Activated T-cell treated with anti-CD3 and anti-CD28 coated beads, Interleukin-2, amount 50 U/mL, for 72 hours (primary cell): ENCODE measurements at regions not wholly inside any gene's neighbourhood (a gene's known extent, or its start where the extent isn't known, plus 50 kb on each side); places are given as distances from the start of the nearest gene placed in this dataset.

Experiments
- ATAC-seq, 2 donors: fragments of 150-1000 bp; cut with Tn5 transposase; replicated peaks in 1 of 2; 2 replicates each; pipeline ENCODE4 v1.10.0; 2021; ENCODE audit warnings: moderate library complexity in 2 of 2, mild to moderate bottlenecking in 1 of 2
- DNase-seq, 2 donors: peaks; one replicate each; pipeline ENCODE4 v3.0.0; 2021 to 2022; ENCODE audit warnings: mixed read lengths in 1 of 2
- H3K27ac Mint-ChIP-seq: one replicate; pipeline ENCODE4 v1.8.0; 2022; ENCODE audit warnings: mild to moderate bottlenecking, moderate library complexity, mixed read lengths
- H3K27me3 Mint-ChIP-seq: one replicate; pipeline ENCODE4 v1.8.0; 2022; ENCODE audit warnings: low read depth, mixed read lengths
- H3K36me3 Mint-ChIP-seq, 2 donors: one replicate each; pipeline ENCODE4 v1.8.0; 2022; ENCODE audit warnings: mixed read lengths in 2 of 2, mild to moderate bottlenecking in 1 of 2; ENCODE audit not compliant: insufficient read depth in 2 of 2
- H3K4me1 Mint-ChIP-seq: one replicate; pipeline ENCODE4 v1.8.0; 2022; ENCODE audit warnings: low read depth, mixed read lengths
- H3K4me3 Mint-ChIP-seq, 2 donors: one replicate each; pipeline ENCODE4 v1.8.0; 2022; ENCODE audit warnings: mild to moderate bottlenecking in 2 of 2, mixed read lengths in 2 of 2, moderate library complexity in 2 of 2
- H3K9me3 Mint-ChIP-seq, 2 donors: one replicate each; pipeline ENCODE4 v1.8.0; 2022; ENCODE audit warnings: mixed read lengths in 2 of 2

GRCh38 chr2:164143183-164143930 lies 407.5 kb upstream of the FIGN start:
- H3K27me3 Mint-ChIP-seq: no peaks in the 10 kb centered on the region
- no peak overlapping the region for H3K4me3 Mint-ChIP-seq
- H3K4me1 Mint-ChIP-seq: no peaks in the 10 kb centered on the region
- H3K36me3 Mint-ChIP-seq: no peaks in the 10 kb centered on the region
- peaks cover 0 to 5% of the 10 kb centered on the region in 2 donors for H3K9me3 Mint-ChIP-seq
- no peak for ATAC-seq
- no peak for DNase-seq
- H3K27ac Mint-ChIP-seq: no peak overlapping the region

GRCh38 chr2:164142755-164143154 lies 406.9 kb upstream of the FIGN start:
- ATAC-seq (no peak), DNase-seq (no peak)
- Mint-ChIP-seq H3K36me3 (no peaks in the 10 kb centered on the region), H3K27ac (no peak overlapping the region), H3K27me3 (no peaks in the 10 kb centered on the region), H3K4me1 (no peaks in the 10 kb centered on the region), H3K9me3 (peaks cover 0 to 5% of the 10 kb centered on the region in 2 donors), H3K4me3 (no peak overlapping the region)

DNA sequence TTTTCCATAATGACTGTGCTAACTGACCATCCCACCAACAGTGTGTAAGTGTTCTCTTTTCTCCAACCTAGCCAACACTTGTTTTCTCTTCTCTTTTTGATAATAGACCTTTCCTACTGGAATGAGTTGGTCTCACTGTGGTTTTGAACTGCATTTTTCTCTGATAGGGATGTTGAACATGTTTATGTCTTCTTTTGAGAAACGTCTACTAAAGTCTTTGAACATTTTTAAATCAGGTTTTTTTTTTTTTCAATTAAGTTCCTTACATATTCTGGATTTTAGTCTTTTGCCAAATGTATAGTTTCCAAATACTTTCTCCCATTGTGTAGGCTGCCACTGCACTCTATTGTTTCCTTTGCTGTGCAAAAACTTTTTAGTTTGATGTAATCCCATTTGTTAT lies 405.5 kb upstream of the FIGN start:
- no peak overlapping the region for H3K4me3 Mint-ChIP-seq
- no peak for ATAC-seq
- no peaks in the 10 kb centered on the region for H3K4me1 Mint-ChIP-seq
- H3K9me3 Mint-ChIP-seq: peaks cover 3 to 5% of the 10 kb centered on the region in 2 donors
- no peaks in the 10 kb centered on the region for H3K36me3 Mint-ChIP-seq
- DNase-seq: no peak
- H3K27ac Mint-ChIP-seq: no peak overlapping the region
- no peaks in the 10 kb centered on the region for H3K27me3 Mint-ChIP-seq

- Mint-ChIP-seq H3K36me3 (no peaks in the 10 kb centered on the region), H3K4me1 (no peaks in the 10 kb centered on the region), H3K27me3 (no peaks in the 10 kb centered on the region), H3K9me3 (peaks cover 3 to 4% of the 10 kb centered on the region in 2 donors), H3K4me3 (no peak overlapping the region), H3K27ac (no peak overlapping the region)
- DNase-seq (no peak), ATAC-seq (no peak)
Measured at GRCh38 chr2:164138750-164139149, 402.9 kb upstream of the FIGN start.

- DNase-seq: no peak
- no peaks in the 10 kb centered on the region for H3K27me3 Mint-ChIP-seq
- no peaks in the 10 kb centered on the region for H3K4me1 Mint-ChIP-seq
- H3K36me3 Mint-ChIP-seq: no peaks in the 10 kb centered on the region
- no peak for ATAC-seq
- H3K9me3 Mint-ChIP-seq: peaks cover 0 to 4% of the 10 kb centered on the region in 2 donors
- no peak overlapping the region for H3K27ac Mint-ChIP-seq
- H3K4me3 Mint-ChIP-seq: no peak overlapping the region
Measured at GRCh38 chr2:164134336-164134735, 398.5 kb upstream of the FIGN start.

DNA sequence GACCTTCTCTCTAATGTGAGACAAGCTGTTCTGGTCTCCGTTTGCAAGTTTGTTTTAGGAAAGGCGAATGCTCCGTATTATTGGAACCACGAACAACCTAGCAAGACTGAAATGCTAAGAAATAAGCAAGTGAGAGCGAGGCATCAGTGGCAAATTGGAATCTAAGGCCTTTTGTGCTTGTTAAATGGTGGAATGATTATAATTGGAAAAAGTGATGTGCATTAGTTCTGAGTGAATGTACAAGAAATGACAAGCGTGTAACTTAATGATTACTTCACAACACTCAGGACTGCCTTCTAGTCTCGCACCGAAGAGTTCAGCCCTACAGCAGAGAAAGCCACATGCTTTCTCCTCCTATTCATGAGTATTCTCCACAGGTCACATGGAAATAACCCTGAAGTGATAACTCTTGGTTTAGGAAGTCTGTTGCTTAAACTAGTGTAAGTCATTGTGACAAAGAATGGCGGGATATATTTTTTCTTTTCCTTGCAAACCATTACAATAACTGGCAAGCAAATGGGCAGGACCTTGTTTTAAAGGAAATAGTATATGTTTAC lies 392.2 kb upstream of the FIGN start:
- no peak for DNase-seq
- Mint-ChIP-seq H3K27ac (no peak overlapping the region), H3K27me3 (no peaks in the 10 kb centered on the region), H3K4me1 (no peaks in the 10 kb centered on the region), H3K36me3 (no peaks in the 10 kb centered on the region), H3K9me3 (no peaks in the 10 kb centered on the region), H3K4me3 (no peak overlapping the region)
- no peak for ATAC-seq

- Mint-ChIP-seq H3K27ac (no peak overlapping the region), H3K4me3 (no peak overlapping the region)
- ATAC-seq: no peak
Measured at GRCh38 chr2:164126960-164127660, 391.3 kb upstream of the FIGN start.

GRCh38 chr2:164115806-164116205 lies 380.0 kb upstream of the FIGN start:
- Mint-ChIP-seq H3K4me3 (no peak overlapping the region), H3K9me3 (peaks cover 0 to 8% of the 10 kb centered on the region in 2 donors), H3K27me3 (no peaks in the 10 kb centered on the region), H3K4me1 (no peaks in the 10 kb centered on the region), H3K27ac (no peak overlapping the region), H3K36me3 (no peaks in the 10 kb centered on the region)
- DNase-seq: no peak
- no peak for ATAC-seq

More at GRCh38 chr2:164126960-164127660, 391.3 kb upstream of the FIGN start:
- Mint-ChIP-seq H3K4me1 (no peaks in the 10 kb centered on the region), H3K27me3 (no peaks in the 10 kb centered on the region), H3K9me3 (no peaks in the 10 kb centered on the region), H3K36me3 (no peaks in the 10 kb centered on the region)
- DNase-seq: no peak

GRCh38 chr2:164114937-164115336 lies 379.1 kb upstream of the FIGN start:
- no peak overlapping the region for H3K27ac Mint-ChIP-seq
- ATAC-seq: no peak

GRCh38 chr2:164112105-164112504 lies 376.3 kb upstream of the FIGN start:
- H3K9me3 Mint-ChIP-seq: peaks cover 0 to 7% of the 10 kb centered on the region in 2 donors
- H3K27me3 Mint-ChIP-seq: no peaks in the 10 kb centered on the region
- no peak for DNase-seq
- no peak overlapping the region for H3K4me3 Mint-ChIP-seq
- no peak overlapping the region for H3K27ac Mint-ChIP-seq
- ATAC-seq: no peak
- no peaks in the 10 kb centered on the region for H3K36me3 Mint-ChIP-seq
- no peaks in the 10 kb centered on the region for H3K4me1 Mint-ChIP-seq

More at GRCh38 chr2:164114937-164115336, 379.1 kb upstream of the FIGN start:
- H3K9me3 Mint-ChIP-seq: peaks cover 0 to 11% of the 10 kb centered on the region in 2 donors
- H3K4me3 Mint-ChIP-seq: no peak overlapping the region
- H3K4me1 Mint-ChIP-seq: no peaks in the 10 kb centered on the region
- no peaks in the 10 kb centered on the region for H3K36me3 Mint-ChIP-seq
- H3K27me3 Mint-ChIP-seq: no peaks in the 10 kb centered on the region
- DNase-seq: no peak

DNA sequence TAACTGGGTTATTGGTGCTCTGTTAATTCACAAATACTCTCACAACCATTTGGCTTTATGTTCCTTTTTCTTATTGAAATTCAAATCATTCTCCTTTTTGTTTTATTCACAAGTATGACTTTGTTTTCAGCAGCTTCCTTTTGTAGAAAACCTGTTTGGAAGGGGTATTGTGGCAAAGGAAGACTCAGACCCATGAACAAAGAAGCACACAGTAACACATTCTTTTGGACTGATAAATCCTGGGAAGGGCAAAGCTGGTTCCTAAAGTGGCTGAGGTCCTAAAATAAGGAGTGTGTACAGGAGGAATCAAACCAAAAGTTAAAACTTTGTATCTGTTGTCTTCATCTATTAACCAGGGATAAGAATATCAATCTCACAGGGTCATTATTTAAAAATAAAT lies 374.7 kb upstream of the FIGN start:
- Mint-ChIP-seq H3K36me3 (no peaks in the 10 kb centered on the region), H3K4me3 (no peak overlapping the region), H3K4me1 (no peaks in the 10 kb centered on the region), H3K9me3 (peaks cover 0 to 10% of the 10 kb centered on the region in 2 donors), H3K27ac (no peak overlapping the region), H3K27me3 (no peaks in the 10 kb centered on the region)
- no peak for ATAC-seq
- DNase-seq: no peak

GRCh38 chr2:164109006-164109405 lies 373.2 kb upstream of the FIGN start:
- Mint-ChIP-seq H3K9me3 (peaks cover 0 to 10% of the 10 kb centered on the region in 2 donors), H3K27ac (no peak overlapping the region), H3K4me1 (no peaks in the 10 kb centered on the region), H3K4me3 (no peak overlapping the region), H3K36me3 (no peaks in the 10 kb centered on the region), H3K27me3 (no peaks in the 10 kb centered on the region)
- no peak for DNase-seq
- ATAC-seq: no peak

DNA sequence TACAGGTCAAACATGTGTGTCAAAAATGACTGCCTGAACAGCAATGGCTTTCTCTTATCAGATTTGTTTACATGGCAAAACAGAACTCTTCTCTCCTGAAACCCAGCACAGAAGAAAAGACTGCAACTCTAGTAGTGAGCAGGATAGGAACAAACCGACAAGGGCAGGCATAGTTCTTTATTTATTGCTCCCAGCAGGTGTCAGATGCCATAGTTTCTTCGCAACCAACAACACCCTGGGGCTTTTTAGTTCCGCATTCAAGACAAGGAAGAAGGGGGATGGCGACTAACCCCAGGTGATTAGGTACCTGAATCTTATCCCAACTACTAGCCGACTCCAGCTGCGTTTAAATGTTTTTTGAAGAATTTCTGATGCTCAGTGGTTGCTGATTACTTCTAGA lies 367.5 kb upstream of the FIGN start:
- no peaks in the 10 kb centered on the region for H3K4me1 Mint-ChIP-seq
- no peak overlapping the region for H3K27ac Mint-ChIP-seq
- DNase-seq: no peak
- H3K36me3 Mint-ChIP-seq: no peaks in the 10 kb centered on the region
- ATAC-seq: no peak
- H3K27me3 Mint-ChIP-seq: no peaks in the 10 kb centered on the region
- no peak overlapping the region for H3K4me3 Mint-ChIP-seq
- H3K9me3 Mint-ChIP-seq: peaks cover 2 to 9% of the 10 kb centered on the region in 2 donors
